NCI-H187 treated with DMSO at 0.1 percent for 48 hours (cell line): ENCODE measurements at regions not wholly inside any gene's neighbourhood (a gene's known extent, or its start where the extent isn't known, plus 50 kb on each side); places are given as distances from the start of the nearest gene placed in this dataset.
A peak's percentile ranks its signal among the peaks of the same experiment; 100 is the strongest.

Experiments
- DNase-seq: peaks from one replicate; lab custom pipeline; 2025; lab: John Stamatoyannopoulos, UW

DNA sequence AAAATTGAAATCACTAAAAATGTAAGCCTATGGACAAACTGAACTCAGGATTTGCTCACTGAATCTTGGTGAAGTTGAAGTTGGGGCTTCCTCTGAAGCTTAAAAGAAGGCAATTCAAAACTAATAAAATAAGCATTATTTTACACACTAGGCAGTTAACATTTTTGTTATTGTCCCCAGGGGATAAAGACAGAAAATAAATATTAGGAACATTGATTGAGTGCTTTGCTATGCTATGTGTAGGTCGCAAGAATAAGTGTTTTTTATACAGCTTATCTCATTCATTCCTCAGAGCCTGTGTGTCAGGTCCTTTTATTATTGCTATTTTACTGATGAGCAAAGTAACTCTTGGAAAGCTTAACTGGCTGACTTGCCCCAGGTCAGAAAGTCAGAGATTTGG, 82.2 kb downstream of the ZNF608 start:
- no peak for DNase-seq

DNA sequence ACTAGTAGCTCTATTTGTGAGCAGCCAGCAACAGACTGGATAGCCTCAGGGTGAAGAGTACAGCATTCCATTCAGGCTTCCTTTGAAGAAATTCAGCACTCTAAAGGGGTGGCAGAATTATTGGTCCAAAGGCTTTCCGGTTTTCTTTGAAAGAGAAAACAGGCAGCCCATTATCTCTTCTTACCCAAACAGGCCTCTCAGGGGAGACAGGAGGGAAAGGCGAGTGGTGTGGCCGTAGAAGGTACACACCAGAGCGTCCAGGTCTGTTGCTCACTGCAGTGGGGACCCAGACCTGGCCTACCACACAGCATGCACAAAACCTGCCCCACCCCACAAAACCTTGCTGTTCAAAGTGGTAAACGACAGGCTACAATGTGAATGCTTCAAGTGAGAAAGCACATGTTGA, 83.3 kb downstream of the ZNF608 start:
- DNase-seq, result no peak

DNA sequence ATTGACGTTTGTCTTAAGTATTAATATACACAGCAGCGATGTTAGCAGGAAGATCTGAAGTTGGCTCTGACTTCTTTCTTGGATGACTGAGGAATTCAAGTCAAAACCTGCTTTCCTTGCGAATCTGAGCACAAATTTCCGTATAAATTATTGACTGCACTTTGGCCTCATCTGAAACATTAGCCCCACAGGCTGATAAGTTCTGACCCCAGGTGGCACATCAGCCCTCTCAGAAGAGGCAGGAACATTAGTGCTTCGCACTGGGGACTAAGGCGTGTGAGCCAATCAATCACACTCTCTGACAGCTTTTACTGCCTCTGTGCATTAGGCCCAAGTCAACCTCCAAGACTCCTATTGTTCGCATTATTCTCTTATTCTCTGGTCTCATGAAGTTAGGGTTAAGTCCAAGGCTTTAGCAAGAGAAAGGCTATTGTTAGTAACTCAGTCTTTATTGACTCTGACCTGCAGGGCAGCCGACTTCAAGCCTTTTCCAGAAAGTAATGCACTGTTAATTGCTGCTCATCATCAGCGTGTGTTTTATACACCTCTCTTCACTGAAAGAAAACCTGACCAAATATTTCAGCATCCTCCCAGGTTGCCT, 84.2 kb downstream of the ZNF608 start:
- DNase-seq, result peak; percentile 44

DNA sequence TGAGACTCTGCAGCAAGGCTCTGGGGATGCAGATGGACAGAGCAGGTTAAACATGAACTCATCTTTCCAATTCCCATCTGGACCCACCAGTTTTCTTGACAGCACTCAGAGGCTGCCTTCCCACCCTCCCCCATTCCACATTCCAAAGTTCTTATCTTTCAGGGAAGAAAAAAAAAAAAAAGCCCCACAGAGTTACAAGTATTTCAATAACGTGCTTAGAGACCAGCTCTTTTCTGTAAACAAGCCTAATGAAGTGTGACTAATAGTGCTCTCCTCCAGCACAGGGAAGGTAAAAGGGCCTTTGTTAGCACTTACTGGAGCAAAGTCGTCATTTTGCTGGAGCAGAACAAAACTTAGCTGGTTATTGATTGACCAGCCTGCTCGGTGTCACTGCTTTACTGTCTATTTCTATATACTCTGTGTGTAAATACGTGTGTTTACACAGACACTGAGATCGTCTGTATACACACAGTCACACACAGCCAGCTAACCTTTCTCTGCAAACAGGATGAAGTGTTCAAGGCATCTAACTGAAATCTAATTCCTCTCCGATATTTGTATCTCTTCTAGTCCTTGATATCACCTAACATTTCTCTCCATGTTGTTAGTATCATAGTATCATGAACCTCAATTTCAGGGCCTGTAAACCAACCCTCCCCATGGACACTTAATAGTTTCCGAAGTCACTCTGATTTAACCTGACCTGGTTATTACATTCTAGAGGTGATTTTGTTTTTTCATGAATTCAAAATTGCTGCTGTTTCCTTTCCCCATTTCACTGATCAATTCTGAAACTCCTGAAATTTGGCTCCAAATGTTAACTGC, 84.9 kb downstream of the ZNF608 start:
- DNase-seq, result peak; percentile 76

DNA sequence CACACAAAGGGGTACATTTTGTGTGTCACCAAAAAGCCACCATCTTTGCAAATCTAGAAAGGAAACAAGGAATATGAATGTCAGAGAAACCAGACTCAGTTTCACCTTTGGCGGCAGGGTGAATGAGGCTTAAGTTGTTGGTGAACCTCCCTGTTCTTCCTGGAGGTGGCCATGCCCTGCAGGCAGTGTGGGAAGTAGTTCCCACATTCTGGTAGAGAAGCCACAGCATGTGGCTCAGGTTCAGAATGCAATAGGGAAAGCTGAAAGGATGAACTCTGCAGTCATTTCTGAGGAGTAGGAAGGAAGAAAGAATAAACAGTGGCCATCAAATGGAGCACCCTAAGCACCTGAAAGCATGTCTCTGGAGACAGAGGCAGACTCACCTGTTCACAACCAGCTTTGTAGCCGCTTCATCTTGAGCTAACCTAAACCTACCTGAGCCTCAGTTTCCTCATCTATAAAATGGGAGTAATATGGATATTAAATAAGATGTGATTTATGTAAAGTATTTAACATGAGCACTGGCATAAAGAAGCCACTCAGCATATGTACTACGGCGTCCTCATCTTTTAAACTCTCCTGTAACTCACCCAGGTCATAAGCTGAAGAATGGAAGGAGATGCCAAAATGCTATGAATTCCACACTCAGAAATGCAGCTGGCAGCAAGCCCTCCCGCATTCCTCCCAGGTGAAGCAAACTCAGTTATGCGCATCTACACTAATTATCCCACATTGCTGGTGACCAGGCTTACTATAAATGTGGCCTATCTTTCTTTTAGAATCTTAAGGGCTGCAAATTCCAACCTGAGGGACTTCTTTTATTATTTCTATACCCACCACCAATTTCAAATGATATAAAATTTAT, 86.0 kb downstream of the ZNF608 start:
- DNase-seq, result no peak

DNA sequence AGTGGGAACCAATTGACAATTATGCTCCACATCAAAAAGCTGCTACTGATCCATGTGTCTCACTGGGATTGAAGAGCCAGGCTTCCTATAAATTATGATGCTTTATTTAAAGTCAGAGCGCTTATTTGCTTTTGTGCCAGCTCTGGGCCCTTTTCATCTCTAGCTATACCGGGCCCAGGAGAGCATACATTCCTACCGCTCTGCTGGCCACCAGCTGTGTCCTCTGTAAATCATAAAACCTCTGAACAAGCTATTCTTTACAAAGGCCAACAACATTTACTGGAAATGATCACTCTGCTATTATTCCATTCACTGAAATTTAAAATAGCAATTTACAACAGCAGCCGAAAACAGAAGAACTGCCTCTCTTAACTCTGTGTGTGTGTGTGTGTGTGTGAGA, 86.6 kb downstream of the ZNF608 start:
- no peak for DNase-seq

DNA sequence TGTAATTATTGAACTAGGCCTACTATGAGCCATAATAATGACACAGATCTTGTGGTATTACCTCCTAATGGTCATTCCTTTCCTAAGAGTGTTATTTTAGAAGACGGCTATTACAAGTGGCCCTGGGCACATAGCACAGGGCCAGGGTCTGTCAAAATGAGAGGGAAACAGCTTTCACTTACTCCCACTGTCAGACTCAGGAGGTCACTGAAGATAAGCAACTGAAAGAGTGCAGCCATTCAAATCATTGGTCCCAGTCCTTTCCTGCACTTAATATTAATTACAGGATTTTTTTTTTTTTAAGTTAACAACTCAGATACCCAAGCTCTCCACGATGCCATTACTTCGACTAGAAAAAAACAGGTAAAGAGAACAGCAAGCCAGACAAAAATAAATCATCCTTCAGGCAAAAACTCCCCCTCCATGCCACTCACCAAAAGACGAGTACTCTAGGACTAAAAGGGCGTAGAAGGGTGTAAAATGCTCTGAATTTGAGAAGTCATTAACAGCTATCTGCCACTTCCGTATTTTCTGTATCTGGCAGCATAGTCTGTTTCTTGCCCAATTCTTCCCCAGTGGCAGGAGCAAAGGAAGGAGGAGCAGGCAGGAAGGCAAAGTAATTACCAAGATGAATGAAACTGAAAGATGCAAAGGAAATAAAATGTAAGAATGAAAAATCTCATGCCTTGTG, 87.4 kb downstream of the ZNF608 start:
- no peak for DNase-seq

DNA sequence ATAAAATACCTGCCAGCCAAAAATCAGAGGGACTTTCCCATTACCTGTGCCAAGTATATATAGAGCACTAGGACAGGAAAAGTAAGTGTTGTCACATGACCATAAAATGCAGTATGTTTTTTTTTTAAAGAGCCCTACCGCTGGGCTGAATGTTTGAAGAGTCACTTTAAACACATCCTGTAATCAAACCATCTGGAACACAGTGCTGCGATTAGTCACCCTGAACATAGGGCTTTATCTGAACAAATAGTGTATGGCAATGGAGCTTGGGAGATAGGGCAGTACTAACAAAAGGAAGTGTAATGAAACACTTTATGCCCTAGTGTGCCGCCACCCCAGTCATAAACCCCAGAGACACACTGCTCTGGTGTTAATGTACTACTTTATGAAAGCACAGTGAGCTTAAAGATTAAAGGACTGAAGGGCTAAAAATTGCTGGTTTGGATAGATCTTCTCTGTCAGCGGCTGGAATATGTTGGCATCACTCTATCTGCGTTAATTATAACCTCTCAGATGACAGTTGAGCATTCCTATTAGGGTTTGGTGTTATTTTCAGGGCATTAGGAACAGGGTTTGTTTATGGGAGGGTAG, 90.4 kb downstream of the ZNF608 start:
- peak; percentile 96 for DNase-seq

DNA sequence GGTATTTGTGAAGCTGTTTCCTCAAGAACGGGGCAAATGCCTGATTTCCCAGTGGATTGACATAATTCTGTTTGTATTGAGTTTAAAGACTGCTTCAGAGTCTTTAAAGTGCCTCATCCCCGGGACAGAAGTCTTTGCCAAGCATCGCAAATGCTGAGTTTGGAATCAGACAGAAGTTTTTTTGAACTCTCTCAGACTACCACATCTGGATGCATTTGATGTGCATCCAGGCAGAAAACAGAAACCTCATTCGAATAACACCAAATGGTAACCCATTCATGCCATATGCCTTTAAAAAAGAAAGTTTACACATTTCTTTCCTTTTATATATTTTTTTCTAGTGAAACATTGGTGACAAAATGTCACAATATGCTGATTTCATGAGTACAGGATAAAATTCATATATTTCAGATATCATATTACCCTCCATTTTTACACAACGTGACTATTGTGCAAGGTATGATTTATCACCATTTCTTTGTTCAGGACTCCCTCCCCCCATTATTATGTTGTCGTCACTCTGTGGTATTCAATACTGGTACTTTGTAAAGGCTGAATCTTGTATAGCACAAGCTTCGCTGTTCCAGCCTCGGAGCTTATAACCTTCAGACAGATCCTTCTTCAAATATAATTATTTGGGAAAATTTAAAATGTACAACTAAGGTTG, 91.1 kb downstream of the ZNF608 start:
- DNase-seq, result no peak

DNA sequence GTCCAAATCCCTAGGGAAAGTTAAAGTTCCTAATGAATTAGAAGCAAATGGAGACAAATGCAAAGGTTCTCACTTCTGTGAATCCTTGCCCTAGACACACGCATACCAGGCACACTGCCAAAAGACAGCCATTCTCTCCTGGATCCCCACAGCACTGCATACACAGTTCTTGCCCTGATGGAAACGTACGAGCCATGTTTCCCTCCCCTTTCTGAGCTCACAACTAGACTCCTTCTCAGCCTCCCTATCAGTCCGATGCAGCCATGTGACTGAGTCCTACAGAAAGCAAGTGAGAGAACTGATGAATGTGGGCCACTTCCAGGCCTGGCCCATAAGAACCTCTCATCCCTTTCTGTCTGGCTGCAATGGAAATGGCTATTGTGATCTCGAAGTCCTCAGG, 92.0 kb downstream of the ZNF608 start:
- DNase-seq, result no peak

DNA sequence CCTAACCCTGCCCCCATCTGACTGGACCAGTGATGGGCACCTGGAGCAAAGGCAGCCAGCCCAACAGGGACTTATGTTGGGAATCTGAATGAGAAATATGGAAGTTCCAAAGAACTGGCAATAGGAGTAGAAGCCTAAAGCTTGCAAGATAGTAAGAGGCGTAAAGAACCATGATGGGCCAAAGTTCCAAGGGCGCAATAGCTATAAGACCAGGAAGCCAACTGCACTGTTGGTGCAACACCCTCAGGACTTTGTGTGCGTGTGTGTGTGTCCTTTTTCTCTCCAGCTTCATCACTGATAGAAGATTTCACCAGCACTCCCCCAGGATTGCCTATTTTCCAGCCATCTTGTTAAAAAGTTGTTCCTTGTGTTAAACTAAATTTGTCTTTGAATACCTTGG, 92.8 kb downstream of the ZNF608 start:
- DNase-seq, result no peak

DNA sequence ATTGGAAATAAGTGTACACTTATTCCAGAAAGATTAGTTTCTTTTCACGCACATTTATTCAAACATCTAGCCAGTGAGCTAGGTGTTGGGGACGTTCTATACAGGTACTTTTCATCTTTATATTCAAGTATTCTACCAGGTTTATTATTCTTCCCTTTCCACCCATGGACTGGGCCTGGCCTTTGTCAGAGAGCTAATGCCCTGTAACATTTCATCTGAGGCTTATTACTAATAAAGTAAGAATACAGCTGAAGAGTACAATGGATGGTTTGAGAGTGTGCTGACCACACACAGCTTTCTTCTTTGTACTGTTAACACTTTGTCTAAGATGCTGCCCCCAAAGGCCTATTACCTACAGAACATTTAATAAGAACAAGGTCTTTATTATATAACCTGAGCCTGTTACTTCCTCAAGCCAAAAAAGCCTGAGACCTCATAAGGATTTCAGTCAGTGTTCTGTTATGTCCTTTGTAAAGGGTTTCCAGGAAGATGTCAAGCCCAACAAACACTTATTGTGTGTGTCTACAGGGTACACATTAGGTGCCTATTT, 93.5 kb downstream of the ZNF608 start:
- no peak for DNase-seq

DNA sequence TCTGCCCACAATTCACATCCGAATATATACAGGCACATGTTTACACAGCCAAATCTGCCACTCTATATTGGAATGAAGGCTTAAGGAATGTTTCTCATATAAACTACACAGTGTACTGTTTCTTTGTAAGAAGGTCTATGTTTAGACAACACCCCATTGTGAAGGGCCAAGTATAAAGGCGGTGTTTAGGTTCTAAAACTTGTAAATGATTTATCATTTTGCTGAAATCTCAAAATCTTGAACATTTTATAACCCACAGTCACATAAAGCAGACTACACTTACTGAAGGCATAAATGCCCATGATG, 94.0 kb downstream of the ZNF608 start:
- DNase-seq, result no peak

DNA sequence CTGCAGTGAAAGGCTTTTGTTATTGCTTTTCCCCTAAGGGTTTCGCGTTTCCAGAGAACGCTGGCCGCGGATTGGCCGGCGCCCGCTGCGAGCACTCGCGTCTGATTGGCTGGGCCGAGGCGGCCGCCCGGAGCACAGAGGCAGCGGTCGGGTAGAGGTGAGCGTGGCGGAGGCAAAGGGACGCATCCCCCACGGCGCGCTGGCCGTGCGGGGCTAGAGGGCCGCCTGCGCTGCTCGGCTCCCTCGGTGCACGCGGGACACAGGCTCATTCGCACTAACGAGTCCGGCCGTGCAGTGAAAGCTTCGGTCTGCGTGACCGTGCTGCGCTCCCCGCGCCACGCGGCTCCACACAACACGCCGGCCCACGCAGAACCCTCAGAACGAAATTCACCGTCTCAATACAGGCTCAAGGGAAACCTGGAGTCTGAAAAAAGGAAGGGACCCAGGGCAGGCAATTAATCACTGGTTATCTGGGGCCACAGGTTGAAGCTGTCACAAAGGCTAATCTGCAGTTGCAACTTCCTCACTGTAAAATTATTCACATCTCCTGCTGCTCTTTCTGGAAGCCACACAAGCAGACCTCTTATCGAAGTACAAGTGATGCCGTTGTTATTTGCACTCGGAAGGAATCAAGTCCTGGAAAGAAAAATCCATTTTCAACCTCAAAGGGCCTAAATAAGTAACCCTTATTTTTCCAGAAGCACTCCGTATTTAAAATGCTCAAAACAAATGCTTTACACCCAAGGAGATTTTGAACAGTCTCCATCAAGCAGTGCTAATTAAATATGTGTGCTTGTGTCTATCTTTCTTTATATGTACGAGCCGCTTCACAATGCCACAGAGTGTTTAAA, 94.6 kb downstream of the ZNF608 start:
- peak; percentile 20 for DNase-seq

DNA sequence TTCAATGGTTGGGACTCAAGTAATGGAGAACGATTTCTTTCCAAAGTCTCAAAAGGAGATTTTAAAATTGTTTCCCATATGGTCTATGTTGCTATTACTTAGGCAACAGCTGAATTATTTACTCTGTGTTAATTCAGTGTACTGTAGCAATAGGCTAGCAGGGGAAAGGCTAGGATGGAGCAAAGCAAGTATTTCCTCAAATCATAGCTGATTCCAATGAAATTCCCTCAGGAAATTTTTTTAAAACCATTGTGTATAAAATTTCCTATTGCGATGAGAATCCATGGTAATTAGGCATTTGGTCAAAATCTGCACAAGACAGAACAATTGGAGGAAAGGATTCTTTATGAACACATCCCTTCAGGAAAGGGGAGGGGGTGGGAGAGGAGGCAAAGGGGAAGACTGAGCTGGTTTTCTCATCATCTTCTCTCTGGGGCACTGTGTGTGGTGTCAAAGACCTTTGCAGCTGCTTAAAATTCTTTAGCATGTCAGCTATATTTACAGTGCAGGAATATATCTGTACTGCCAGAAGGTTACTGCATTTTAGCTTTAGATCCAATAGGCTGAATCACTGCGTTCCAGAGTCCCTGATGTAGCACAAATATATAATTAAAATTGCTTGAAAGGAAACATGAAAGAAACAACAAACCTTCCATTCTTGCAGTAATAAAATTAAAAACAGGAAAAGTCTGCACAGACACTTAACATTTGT, 95.3 kb downstream of the ZNF608 start:
- DNase-seq, result no peak

DNA sequence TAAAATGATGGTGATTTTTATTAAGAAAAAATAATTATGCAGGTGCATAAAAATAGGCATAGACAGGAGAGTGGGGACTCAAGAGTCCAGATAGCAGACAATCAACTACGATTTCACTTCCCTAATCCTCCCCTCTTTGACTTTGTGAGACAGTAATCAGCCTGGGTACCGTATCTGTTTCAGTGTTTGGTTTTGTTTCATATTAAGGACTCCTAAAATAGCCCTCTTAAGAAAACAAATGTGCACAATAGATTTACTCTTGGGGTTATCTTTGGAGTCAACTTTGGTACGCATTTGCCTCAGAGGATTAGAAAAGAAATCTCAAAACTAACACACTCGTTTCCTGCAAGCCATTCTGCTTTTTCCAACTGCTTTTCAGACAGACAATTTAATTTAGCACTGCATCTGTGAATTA, 96.3 kb downstream of the ZNF608 start:
- no peak for DNase-seq

DNA sequence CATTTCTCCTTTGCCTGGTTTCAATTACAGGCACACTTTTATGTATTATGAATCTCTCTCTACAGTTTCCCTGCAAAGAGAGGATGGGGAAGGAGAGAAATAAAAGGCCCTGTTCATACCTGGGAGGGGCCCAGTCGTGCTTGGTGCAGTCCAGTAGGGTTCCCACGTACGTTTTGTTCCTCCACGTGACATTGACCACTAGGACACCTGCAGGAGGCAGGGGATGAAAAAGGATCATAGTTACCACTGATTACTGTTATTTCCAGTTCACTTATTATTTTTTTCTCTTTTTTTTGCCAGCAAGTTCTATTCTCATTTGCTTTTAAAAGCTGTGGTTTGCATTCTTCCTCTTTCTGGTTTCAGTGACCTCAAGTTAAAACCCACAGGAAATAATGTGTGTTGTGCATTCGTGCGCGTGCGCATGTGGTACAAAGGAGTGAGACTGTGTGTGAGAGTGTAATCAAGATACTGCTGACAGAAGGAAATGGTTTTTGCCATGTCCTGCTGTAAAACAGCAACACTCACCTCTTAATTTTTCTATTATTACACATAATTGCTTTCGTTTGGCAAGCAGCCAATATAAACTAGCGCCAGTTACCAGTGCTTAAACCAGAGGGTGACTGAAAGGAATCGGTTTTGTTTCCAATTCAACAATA, 96.8 kb downstream of the ZNF608 start:
- DNase-seq, result no peak

DNA sequence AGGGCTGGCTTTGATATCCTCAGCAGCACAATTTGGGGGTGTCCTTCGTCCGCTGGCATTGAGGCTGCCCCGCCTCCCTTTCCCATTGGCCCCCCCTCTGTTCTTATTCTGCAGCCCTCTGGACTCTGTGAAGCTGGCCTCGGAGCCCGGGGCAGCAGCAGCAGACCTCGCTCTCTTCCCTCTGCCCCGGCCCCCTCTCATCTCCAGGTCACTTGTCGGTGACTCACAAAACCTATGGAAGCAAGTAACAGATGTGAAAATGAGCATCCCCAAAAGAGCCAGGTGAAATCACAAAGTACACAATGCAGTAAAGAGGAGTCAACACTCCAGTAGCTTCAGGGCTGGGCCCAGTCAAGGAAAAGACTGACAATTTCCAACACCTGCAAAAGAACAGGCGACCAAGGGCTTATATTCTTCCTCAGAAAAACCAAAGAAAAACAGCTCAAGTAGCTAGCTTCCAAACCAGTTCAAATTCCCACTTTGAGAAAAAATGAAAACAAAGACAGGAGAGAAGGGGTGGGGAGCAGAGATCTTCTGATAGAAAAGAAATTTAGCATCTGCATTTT, 97.5 kb downstream of the ZNF608 start:
- DNase-seq, result no peak

DNA sequence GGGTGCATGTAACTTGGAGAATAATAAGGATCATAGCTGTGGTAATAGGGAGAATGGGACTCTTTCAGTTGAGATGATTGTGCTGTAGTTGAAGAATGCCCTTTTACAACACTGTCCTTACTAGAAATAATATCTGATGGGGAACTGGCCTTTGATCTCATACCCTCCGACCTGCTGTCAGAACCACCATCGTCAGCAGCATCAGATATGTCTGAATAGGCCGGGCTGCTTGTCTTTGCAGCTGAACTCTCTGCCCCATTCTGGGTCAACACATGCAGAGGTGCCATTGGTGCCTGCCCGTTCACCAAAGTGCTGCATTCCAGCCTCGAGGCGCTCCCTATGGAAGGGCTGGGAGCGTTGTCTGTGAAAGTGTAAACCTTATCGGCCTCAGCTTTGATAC, 99.1 kb downstream of the ZNF608 start:
- DNase-seq, result no peak
